Panc1 (cell line): ENCODE measurements at regions not wholly inside any gene's neighbourhood (a gene's known extent, or its start where the extent isn't known, plus 50 kb on each side); places are given as distances from the start of the nearest gene placed in this dataset.

Experiments
- ATAC-seq: fragments of 200-7000 bp; cut with Tn5 transposase; 2 replicates; pipeline ENCODE4 v1.9.1; 2020; ENCODE audit warnings: mild to moderate bottlenecking, moderate library complexity
- BruUV-seq: library from RNA; stranded (reverse); fragments of 400-500 nt; replicated peaks from 2 replicates; lab custom pipeline; 2021; lab: Mats Ljungman, UMichigan
- CTCF ChIA-PET: fragments of 300-600 bp; sonication (Branson Sonifier 250); formaldehyde crosslinking; loops from one replicate; lab custom pipeline; 2022; ENCODE audit warnings: antibody characterized with exemption; lab: Charles Lee
- POLR2A ChIA-PET: fragments of 300-600 bp; sonication (Branson Sonifier 250); formaldehyde crosslinking; loops from one replicate; lab custom pipeline; 2022; ENCODE audit warnings: antibody characterized with exemption; lab: Charles Lee
- DNase-seq: peaks from one replicate; pipeline ENCODE4 v3.0.0-alpha.2; 2010; ENCODE audit warnings: low read depth, low spot score
- H3K27ac ChIP-seq: 2 replicates; pipeline ENCODE4 v1.5.1; 2011; ENCODE audit warnings: mild to moderate bottlenecking, low read length, inconsistent platforms
- H3K27me3 ChIP-seq: fragments of 200-500 bp; sonication (Bioruptor generic); 2 replicates; pipeline ENCODE4 v1.6.0; 2014; ENCODE audit warnings: low read length, inconsistent platforms; ENCODE audit not compliant: control insufficient read depth, insufficient read depth
- H3K36me3 ChIP-seq: fragments of 200-500 bp; sonication (Bioruptor generic); 2 replicates; pipeline ENCODE4 v1.5.1; 2014; ENCODE audit warnings: inconsistent platforms, mild to moderate bottlenecking, low read length, moderate library complexity; ENCODE audit not compliant: control insufficient read depth, insufficient read depth
- H3K4me1 ChIP-seq: 2 replicates; pipeline ENCODE4 v1.5.1; 2011; ENCODE audit warnings: inconsistent platforms, mild to moderate bottlenecking, low read length, moderate library complexity; ENCODE audit not compliant: control insufficient read depth, insufficient read depth
- H3K4me3 ChIP-seq, 2 experiments: 2 replicates each; pipeline ENCODE4 v1.5.1; 2011 to 2012; ENCODE audit warnings: low read depth in 2 of 2, low read length in 2 of 2, mild to moderate bottlenecking in 2 of 2, inconsistent platforms in 1 of 2, moderate library complexity in 1 of 2
- H3K9me3 ChIP-seq: fragments of 200-500 bp; sonication (Bioruptor generic); 2 replicates; pipeline ENCODE4 v1.5.1; 2014; ENCODE audit warnings: low read depth, mild to moderate bottlenecking, inconsistent platforms, low read length, moderate library complexity; ENCODE audit not compliant: control insufficient read depth, insufficient read depth
- CTCF ChIP-seq: fragments of 450-650 bp; IDR thresholded peaks from 2 replicates; pipeline ENCODE4 v1.5.1; 2017; ENCODE audit warnings: mild to moderate bottlenecking
- POLR2AphosphoS5 ChIP-seq: IDR thresholded peaks from 2 replicates; pipeline ENCODE4 v1.6.1; 2012; ENCODE audit warnings: mild to moderate bottlenecking, low read depth, low read length, moderate library complexity
- SIN3A ChIP-seq: IDR thresholded peaks from 2 replicates; pipeline ENCODE4 v1.6.1; 2012; ENCODE audit warnings: low read depth, mild to moderate bottlenecking, low read length, moderate library complexity, borderline replicate concordance; ENCODE audit not compliant: insufficient read depth
- TCF7L2 ChIP-seq: IDR thresholded peaks from 2 replicates; pipeline ENCODE4 v1.6.1; 2011; ENCODE audit warnings: mild to moderate bottlenecking, low read depth, low read length, inconsistent platforms
- in situ Hi-C: cut with HindIII; loops from 2 replicates; pipeline ENCODE4 v1.10.0; 2016; ENCODE audit warnings: low sequenced_read_pairs, low pct_unique_long_range_greater_than_20kb
- intact Hi-C: fragments of 100-400 bp; cut with micrococcal nuclease; formaldehyde crosslinking; loops from one replicate; pipeline ENCODE4 v1.10.0; 2022; ENCODE audit not compliant: unreplicated experiment
- TF ChIP-seq, protein P1 (sequence below), 2 experiments: IDR thresholded peaks; 2 replicates each; pipeline ENCODE4 v1.6.1; 2011 to 2012; ENCODE audit warnings: low read depth in 2 of 2, control low read depth in 1 of 2, low read length in 1 of 2, mild to moderate bottlenecking in 1 of 2, moderate library complexity in 1 of 2; ENCODE audit not compliant: insufficient read depth in 1 of 2

GRCh38 chr7:119421657-119422056 is 851.3 kb upstream of the KCND2 start:
- no peaks in the 10 kb centered on the region for H3K9me3 ChIP-seq
- intact Hi-C loops: no loop called here
- H3K27me3 ChIP-seq: no peaks in the 10 kb centered on the region
- ChIA-PET POLR2A (no interaction called here), CTCF (no interaction called here)
- H3K27ac ChIP-seq: no peak overlapping the region
- DNase-seq: no peak
- no peak overlapping the region for H3K4me3 ChIP-seq
- no peaks in the 10 kb centered on the region for H3K36me3 ChIP-seq
- in situ Hi-C loops: no loop called here
- no peak for ATAC-seq
- TF ChIP-seq, protein P1, sequence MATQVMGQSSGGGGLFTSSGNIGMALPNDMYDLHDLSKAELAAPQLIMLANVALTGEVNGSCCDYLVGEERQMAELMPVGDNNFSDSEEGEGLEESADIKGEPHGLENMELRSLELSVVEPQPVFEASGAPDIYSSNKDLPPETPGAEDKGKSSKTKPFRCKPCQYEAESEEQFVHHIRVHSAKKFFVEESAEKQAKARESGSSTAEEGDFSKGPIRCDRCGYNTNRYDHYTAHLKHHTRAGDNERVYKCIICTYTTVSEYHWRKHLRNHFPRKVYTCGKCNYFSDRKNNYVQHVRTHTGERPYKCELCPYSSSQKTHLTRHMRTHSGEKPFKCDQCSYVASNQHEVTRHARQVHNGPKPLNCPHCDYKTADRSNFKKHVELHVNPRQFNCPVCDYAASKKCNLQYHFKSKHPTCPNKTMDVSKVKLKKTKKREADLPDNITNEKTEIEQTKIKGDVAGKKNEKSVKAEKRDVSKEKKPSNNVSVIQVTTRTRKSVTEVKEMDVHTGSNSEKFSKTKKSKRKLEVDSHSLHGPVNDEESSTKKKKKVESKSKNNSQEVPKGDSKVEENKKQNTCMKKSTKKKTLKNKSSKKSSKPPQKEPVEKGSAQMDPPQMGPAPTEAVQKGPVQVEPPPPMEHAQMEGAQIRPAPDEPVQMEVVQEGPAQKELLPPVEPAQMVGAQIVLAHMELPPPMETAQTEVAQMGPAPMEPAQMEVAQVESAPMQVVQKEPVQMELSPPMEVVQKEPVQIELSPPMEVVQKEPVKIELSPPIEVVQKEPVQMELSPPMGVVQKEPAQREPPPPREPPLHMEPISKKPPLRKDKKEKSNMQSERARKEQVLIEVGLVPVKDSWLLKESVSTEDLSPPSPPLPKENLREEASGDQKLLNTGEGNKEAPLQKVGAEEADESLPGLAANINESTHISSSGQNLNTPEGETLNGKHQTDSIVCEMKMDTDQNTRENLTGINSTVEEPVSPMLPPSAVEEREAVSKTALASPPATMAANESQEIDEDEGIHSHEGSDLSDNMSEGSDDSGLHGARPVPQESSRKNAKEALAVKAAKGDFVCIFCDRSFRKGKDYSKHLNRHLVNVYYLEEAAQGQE (IDR thresholded peaks at IDR 0.05; ENCODE audit: insufficient read depth in 1 of 2, low read depth in 2 of 2, low read length in 1 of 2): no peak
- TF ChIP-seq CTCF (no peak), POLR2AphosphoS5 (no peak), TCF7L2 (no peak), SIN3A (no peak)
- no TSS peak for BruUV-seq
- no peaks in the 10 kb centered on the region for H3K4me1 ChIP-seq

DNA sequence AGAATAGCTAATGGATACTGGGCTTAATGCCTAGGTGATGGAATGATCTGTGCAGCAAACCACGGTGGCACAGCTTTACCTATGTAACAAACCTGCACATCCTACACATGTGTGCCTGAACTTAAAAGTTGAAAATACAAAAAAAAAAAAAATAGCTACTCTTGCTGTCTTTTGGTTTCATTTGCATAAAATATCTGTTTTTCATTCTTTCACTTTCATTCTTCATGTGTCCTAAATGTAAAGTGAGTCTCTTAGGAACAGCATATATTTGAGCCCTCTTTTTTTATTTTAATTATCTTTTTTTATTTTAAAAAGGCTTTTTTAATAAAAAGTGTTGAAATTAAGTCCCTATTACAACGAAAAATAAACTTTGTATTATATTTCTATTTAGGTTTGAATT is 836.1 kb upstream of the KCND2 start:
- Histone ChIP-seq H3K4me3 (no peak overlapping the region), H3K27ac (no peak overlapping the region), H3K4me1 (no peaks in the 10 kb centered on the region), H3K36me3 (no peaks in the 10 kb centered on the region), H3K9me3 (no peaks in the 10 kb centered on the region), H3K27me3 (no peaks in the 10 kb centered on the region)
- intact Hi-C loops: no loop called here
- CTCF ChIA-PET: no interaction called here
- no peak for ATAC-seq
- BruUV-seq: no TSS peak
- no peak for TF ChIP-seq CTCF
- TF ChIP-seq TCF7L2: no peak
- no peak for TF ChIP-seq POLR2AphosphoS5
- TF ChIP-seq, protein P1 (IDR thresholded peaks at IDR 0.05; ENCODE audit: insufficient read depth in 1 of 2, low read depth in 2 of 2, low read length in 1 of 2): no peak
- in situ Hi-C loops: no loop called here
- POLR2A ChIA-PET: interaction anchor here (0.6 kb wide), 1 partner anchor 58 kb away, joined by 3 read pairs; no protein-coding TSS in a partner anchor
- DNase-seq: no peak
